Muscle layer of duodenum (tissue), 2 donors: ENCODE measurements at regions not wholly inside any gene's neighbourhood (a gene's known extent, or its start where the extent isn't known, plus 50 kb on each side); places are given as distances from the start of the nearest gene placed in this dataset.

Source experiments
- H3K27ac ChIP-seq: one replicate; pipeline ENCODE4 v1.7.0; 2013; ENCODE audit warnings: mild to moderate bottlenecking, low read length
- H3K27me3 ChIP-seq: one replicate; pipeline ENCODE4 v1.7.0; 2013; ENCODE audit warnings: low read depth, mild to moderate bottlenecking, control low read depth, low read length
- H3K36me3 ChIP-seq, 2 donors: one replicate each; pipeline ENCODE4 v1.7.0; 2013; ENCODE audit warnings: low read length in 2 of 2, control low read depth in 1 of 2, mild to moderate bottlenecking in 1 of 2; ENCODE audit not compliant: insufficient read depth in 2 of 2, control insufficient read depth in 1 of 2
- H3K4me1 ChIP-seq, 2 donors: one replicate each; pipeline ENCODE4 v1.7.0; 2013; ENCODE audit warnings: low read length in 2 of 2, mild to moderate bottlenecking in 2 of 2, control low read depth in 1 of 2, moderate library complexity in 1 of 2; ENCODE audit not compliant: insufficient read depth in 2 of 2, control insufficient read depth in 1 of 2
- H3K4me3 ChIP-seq, 2 donors: one replicate each; pipeline ENCODE4 v1.7.0; 2013; ENCODE audit warnings: low read length in 2 of 2, low read depth in 1 of 2, mild to moderate bottlenecking in 1 of 2
- H3K9me3 ChIP-seq, 2 donors: one replicate each; pipeline ENCODE4 v1.7.0; 2013; ENCODE audit warnings: low read length in 2 of 2, control low read depth in 1 of 2, mild to moderate bottlenecking in 1 of 2; ENCODE audit not compliant: control insufficient read depth in 1 of 2
- donor health status: healthy.

DNA sequence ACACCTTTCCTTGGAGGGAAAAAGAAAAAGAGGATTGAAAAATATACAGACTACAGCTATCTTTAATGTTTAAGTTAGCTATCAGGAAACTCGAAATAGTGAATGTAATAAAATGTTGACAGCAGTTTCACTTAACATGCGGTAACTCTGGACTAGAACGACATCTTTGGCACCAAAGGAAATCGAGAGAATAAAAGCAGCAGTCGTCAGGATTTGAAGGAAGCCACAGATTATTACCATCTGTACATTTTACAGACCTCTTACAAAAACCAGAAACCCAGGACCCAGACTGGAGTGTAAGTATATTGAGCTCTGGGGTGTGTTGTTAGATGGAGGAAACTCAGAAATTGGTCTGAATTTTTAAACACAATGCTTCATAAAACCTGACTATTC lies 51.6 kb upstream of the STOX2 start:
- Histone ChIP-seq H3K27me3 (no peaks in the 10 kb centered on the region), H3K4me1 (no peaks in the 10 kb centered on the region), H3K4me3 (no peak overlapping the region), H3K9me3 (no peaks in the 10 kb centered on the region), H3K36me3 (no peaks in the 10 kb centered on the region), H3K27ac (no peak overlapping the region)
